HepG2 (cell line): ENCODE measurements at regions not wholly inside any gene's neighbourhood (a gene's known extent, or its start where the extent isn't known, plus 50 kb on each side); places are given as distances from the start of the nearest gene placed in this dataset.

ENCODE experiments used
- ATAC-seq: fragments of 200-7000 bp; cut with Tn5 transposase; 3 replicates; pipeline ENCODE4 v1.9.1; 2020; ENCODE audit warnings: mild to moderate bottlenecking, moderate library complexity
- BruUV-seq: library from RNA; stranded (reverse); fragments of 400-500 nt; replicated peaks from 2 replicates; lab custom pipeline; 2021; lab: Mats Ljungman, UMichigan
- CTCF ChIA-PET: fragments of 300-600 bp; formaldehyde crosslinking; extraction: SDS; loops from one replicate; lab custom pipeline; 2021; ENCODE audit warnings: low total read pairs, inconsistent platforms, low intra/inter-chr PET ratio; lab: Yijun Ruan, JAX
- POLR2A ChIA-PET: fragments of 350-600 bp; sonication (Branson Sonifier 250); formaldehyde crosslinking; loops from one replicate; lab custom pipeline; 2020; ENCODE audit warnings: antibody characterized with exemption, inconsistent platforms; lab: Yijun Ruan, JAX
- DNase-seq: peaks from one replicate; pipeline ENCODE4 v3.0.0-alpha.2; 2015; ENCODE audit warnings: low spot score
- FAIRE-seq: peaks from 3 replicates; lab custom pipeline; 2011; peaks lifted over from hg19 to GRCh38; lab: Jason Lieb, UNC
- H2AFZ ChIP-seq: one replicate; pipeline ENCODE4 v1.6.1; 2011; ENCODE audit warnings: low read length, inconsistent platforms
- H3K27ac ChIP-seq: fragments of 300-600 bp; 3 replicates; pipeline ENCODE4 v1.8.0; 2011; ENCODE audit warnings: mixed run types, mild to moderate bottlenecking, mixed read lengths, low read length, inconsistent platforms; ENCODE audit not compliant: insufficient read depth; ENCODE audit errors: extremely low read length
- H3K27me3 ChIP-seq, 2 experiments: fragments of 200-600 bp in 1 of 2; 2 replicates in 1 of 2; 3 replicates in 1 of 2; pipeline versions ENCODE4 v1.6.0 to v1.8.0; 2011; ENCODE audit warnings: low read length in 2 of 2, mild to moderate bottlenecking in 2 of 2, moderate library complexity in 2 of 2, inconsistent platforms in 1 of 2; ENCODE audit not compliant: insufficient read depth in 2 of 2, control insufficient read depth in 1 of 2
- H3K36me3 ChIP-seq, 2 experiments: fragments of 200-600 bp in 1 of 2; replicated peaks in 1 of 2; 2 replicates in 1 of 2; 3 replicates in 1 of 2; pipeline versions ENCODE4 v1.5.1 to v1.8.0; 2011; ENCODE audit warnings: low read length in 2 of 2, inconsistent platforms in 1 of 2; ENCODE audit not compliant: insufficient read depth in 2 of 2, control insufficient read depth in 1 of 2
- H3K4me1 ChIP-seq: 2 replicates; pipeline ENCODE4 v1.5.1; 2012; ENCODE audit warnings: low read length, inconsistent platforms; ENCODE audit not compliant: insufficient read depth
- H3K4me2 ChIP-seq: 2 replicates; pipeline ENCODE4 v1.6.0; 2011; ENCODE audit warnings: low read depth, low read length, inconsistent platforms
- H3K4me3 ChIP-seq, 3 experiments: fragments of 200-600 bp in 1 of 3; sonication (generic), shearing (Covaris generic) in 1 of 3; replicated peaks in 1 of 3; 2 replicates each; pipeline ENCODE4 v1.5.1; 2011 to 2016; ENCODE audit warnings: low read length in 3 of 3, inconsistent platforms in 2 of 3, low read depth in 2 of 3, mild to moderate bottlenecking in 2 of 3, control low read depth in 1 of 3, mixed read lengths in 1 of 3; ENCODE audit not compliant: insufficient read depth in 1 of 3
- H3K79me2 ChIP-seq: one replicate; pipeline ENCODE4 v1.6.1; 2011; ENCODE audit warnings: low read length, inconsistent platforms; ENCODE audit not compliant: insufficient read depth
- H3K9ac ChIP-seq: 2 replicates; pipeline ENCODE4 v1.6.0; 2011; ENCODE audit warnings: mild to moderate bottlenecking, low read depth, low read length, inconsistent platforms; ENCODE audit not compliant: insufficient read depth
- H3K9me3 ChIP-seq: 2 replicates; pipeline ENCODE4 v1.5.1; 2012; ENCODE audit warnings: mild to moderate bottlenecking, low read length
- H4K20me1 ChIP-seq: 2 replicates; pipeline ENCODE4 v1.6.0; 2011; ENCODE audit warnings: inconsistent platforms, mild to moderate bottlenecking, low read length, moderate library complexity; ENCODE audit not compliant: insufficient read depth
- BRCA1 ChIP-seq: sonication (generic); formaldehyde crosslinking; IDR thresholded peaks from 2 replicates; pipeline ENCODE4 v1.4.0; 2020; ENCODE audit warnings: missing genetic modification reagents
- HNRNPUL1 ChIP-seq: fragments of 200-400 bp; formaldehyde crosslinking; IDR thresholded peaks from 2 replicates; pipeline ENCODE4 v1.6.1; 2017; ENCODE audit warnings: low read depth, mild to moderate bottlenecking, low read length, moderate library complexity
- HOXA7 ChIP-seq: sonication (generic); formaldehyde crosslinking; IDR thresholded peaks from 2 replicates; pipeline ENCODE4 v1.8.1; 2022; ENCODE audit warnings: mild to moderate bottlenecking, missing genetic modification reagents, moderate library complexity
- MEF2D ChIP-seq: sonication (generic); formaldehyde crosslinking; IDR thresholded peaks from 2 replicates; pipeline ENCODE4 v1.5.1; 2020; ENCODE audit warnings: mild to moderate bottlenecking, missing genetic modification reagents
- RAD21 ChIP-seq: fragments of 450-650 bp; formaldehyde crosslinking; IDR thresholded peaks from 2 replicates; pipeline ENCODE4 v1.5.0; 2020; ENCODE audit warnings: mild to moderate bottlenecking
- SOX13 ChIP-seq, 3 experiments: fragments of 450-650 bp in 1 of 3; sonication (generic) in 1 of 3; formaldehyde crosslinking in 1 of 3; IDR thresholded peaks in 2 of 3; conservative IDR thresholded peaks in 1 of 3; 2 replicates each; pipeline versions ENCODE4 v1.5.0 to v1.6.1; 2016 to 2020; ENCODE audit warnings: antibody characterized with exemption in 1 of 3, mild to moderate bottlenecking in 1 of 3, missing compliant biosample characterization in 1 of 3, missing genetic modification reagents in 1 of 3, moderate library complexity in 1 of 3
- SYNCRIP ChIP-seq: fragments of 200-400 bp; formaldehyde crosslinking; IDR thresholded peaks from 2 replicates; pipeline ENCODE4 v1.6.1; 2018; ENCODE audit warnings: mild to moderate bottlenecking, low read depth, low read length; ENCODE audit not compliant: insufficient read depth
- ZFP62 ChIP-seq: sonication (generic); formaldehyde crosslinking; IDR thresholded peaks from 2 replicates; pipeline ENCODE4 v1.4.0; 2020; ENCODE audit warnings: missing genetic modification reagents
- ZFP82 ChIP-seq: sonication (generic); formaldehyde crosslinking; IDR thresholded peaks from 2 replicates; pipeline ENCODE4 v1.5.1; 2020; ENCODE audit warnings: mild to moderate bottlenecking, missing genetic modification reagents, borderline replicate concordance
- ZNF101 ChIP-seq: sonication (generic); formaldehyde crosslinking; IDR thresholded peaks from 2 replicates; pipeline ENCODE4 v1.4.0; 2020; ENCODE audit warnings: mild to moderate bottlenecking, low read depth, missing genetic modification reagents, borderline replicate concordance
- ZNF317 ChIP-seq: sonication (generic); formaldehyde crosslinking; IDR thresholded peaks from 2 replicates; pipeline ENCODE4 v1.5.0; 2020; ENCODE audit warnings: mild to moderate bottlenecking, missing genetic modification reagents
- ZNF547 ChIP-seq: sonication (generic); formaldehyde crosslinking; IDR thresholded peaks from 2 replicates; pipeline ENCODE4 v1.5.1; 2020; ENCODE audit warnings: mild to moderate bottlenecking, missing genetic modification reagents
- WGBS: methylation state at CpG from one replicate; pipeline ENCODE4 v1.1.6; 2017; ENCODE audit warnings: low lambda C conversion rate; 5-methylcytosine and 5-hydroxymethylcytosine counted together
- in situ Hi-C: cut with HindIII; loops from 2 replicates; pipeline ENCODE4 v1.10.0; 2017; ENCODE audit warnings: low pct_unique_long_range_greater_than_20kb; ENCODE audit not compliant: extremely low pct_ligation_motif_present
- intact Hi-C: fragments of 100-400 bp; cut with micrococcal nuclease; formaldehyde crosslinking; loops from one replicate; pipeline ENCODE4 v1.10.0; 2022; ENCODE audit not compliant: unreplicated experiment
- TF ChIP-seq, protein P1 (sequence below): sonication (generic); formaldehyde crosslinking; IDR thresholded peaks from 2 replicates; pipeline ENCODE4 v1.5.0; 2020; ENCODE audit warnings: mild to moderate bottlenecking, missing genetic modification reagents
- TF ChIP-seq, protein P2 (sequence below): sonication (generic); formaldehyde crosslinking; IDR thresholded peaks from 2 replicates; pipeline ENCODE4 v1.4.0; 2020; ENCODE audit warnings: missing genetic modification reagents
- TF ChIP-seq, protein P3 (sequence below): sonication (generic); formaldehyde crosslinking; IDR thresholded peaks from 2 replicates; pipeline ENCODE4 v1.4.0; 2020; ENCODE audit warnings: missing genetic modification reagents
- TF ChIP-seq, protein P4 (sequence below): fragments of 450-650 bp; IDR thresholded peaks from 2 replicates; pipeline ENCODE4 v1.6.1; 2017

DNA sequence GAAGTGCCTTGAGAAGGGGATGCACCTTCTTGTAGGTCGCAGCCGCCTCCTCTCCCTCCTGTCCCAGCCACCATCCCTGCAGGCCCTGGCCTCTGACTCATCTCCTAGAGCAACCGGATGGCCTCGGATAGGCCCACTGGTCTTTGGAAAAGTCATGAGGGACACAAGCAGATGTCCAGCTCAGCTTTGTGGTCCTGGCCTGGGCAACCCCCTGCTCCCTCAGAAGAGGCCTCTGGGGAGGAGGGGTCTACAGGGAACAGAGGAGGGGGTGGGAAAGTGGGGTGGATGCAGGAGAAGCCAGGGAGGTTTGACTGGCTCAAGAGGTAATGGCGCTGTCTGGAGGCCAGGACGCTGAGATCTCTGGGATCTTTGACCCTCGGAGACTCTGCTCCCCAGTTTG, 259.2 kb upstream of the TLE3 start:
- H3K4me2 ChIP-seq, result no peak overlapping the region
- H3K79me2 ChIP-seq, result no peaks in the 10 kb centered on the region
- DNase-seq, result no peak
- no peaks in the 10 kb centered on the region for H3K9me3 ChIP-seq
- no peaks in the 10 kb centered on the region for H4K20me1 ChIP-seq
- ChIA-PET POLR2A (no interaction called here), CTCF (no interaction called here)
- WGBS, result 48% methylated on average over 7 of the region's 7 CpGs
- no peak overlapping the region for H3K4me3 ChIP-seq
- no TSS peak for BruUV-seq
- no peaks in the 10 kb centered on the region for H3K36me3 ChIP-seq
- H3K27ac ChIP-seq, result no peak overlapping the region
- H3K27me3 ChIP-seq, result peaks cover 1 to 8% of the 10 kb centered on the region in 2 experiments; a peak in 4 of 5 replicates
- no peak overlapping the region for H2AFZ ChIP-seq
- in situ Hi-C loops (loop anchor here (10.0 kb wide), 1 partner anchor 882 kb away; no protein-coding TSS in a partner anchor), intact Hi-C loops (no loop called here)
- no peaks in the 10 kb centered on the region for H3K4me1 ChIP-seq
- ATAC-seq, result no peak
- FAIRE-seq, result no peak
- H3K9ac ChIP-seq, result no peak overlapping the region
- no peak for TF ChIP-seq ZNF317 (CRISPR knock-in tag)
- TF ChIP-seq, protein P1, sequence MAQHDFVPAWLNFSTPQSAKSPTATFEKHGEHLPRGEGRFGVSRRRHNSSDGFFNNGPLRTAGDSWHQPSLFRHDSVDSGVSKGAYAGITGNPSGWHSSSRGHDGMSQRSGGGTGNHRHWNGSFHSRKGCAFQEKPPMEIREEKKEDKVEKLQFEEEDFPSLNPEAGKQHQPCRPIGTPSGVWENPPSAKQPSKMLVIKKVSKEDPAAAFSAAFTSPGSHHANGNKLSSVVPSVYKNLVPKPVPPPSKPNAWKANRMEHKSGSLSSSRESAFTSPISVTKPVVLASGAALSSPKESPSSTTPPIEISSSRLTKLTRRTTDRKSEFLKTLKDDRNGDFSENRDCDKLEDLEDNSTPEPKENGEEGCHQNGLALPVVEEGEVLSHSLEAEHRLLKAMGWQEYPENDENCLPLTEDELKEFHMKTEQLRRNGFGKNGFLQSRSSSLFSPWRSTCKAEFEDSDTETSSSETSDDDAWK (CRISPR knock-in tag), result no peak
- TF ChIP-seq, protein P2, sequence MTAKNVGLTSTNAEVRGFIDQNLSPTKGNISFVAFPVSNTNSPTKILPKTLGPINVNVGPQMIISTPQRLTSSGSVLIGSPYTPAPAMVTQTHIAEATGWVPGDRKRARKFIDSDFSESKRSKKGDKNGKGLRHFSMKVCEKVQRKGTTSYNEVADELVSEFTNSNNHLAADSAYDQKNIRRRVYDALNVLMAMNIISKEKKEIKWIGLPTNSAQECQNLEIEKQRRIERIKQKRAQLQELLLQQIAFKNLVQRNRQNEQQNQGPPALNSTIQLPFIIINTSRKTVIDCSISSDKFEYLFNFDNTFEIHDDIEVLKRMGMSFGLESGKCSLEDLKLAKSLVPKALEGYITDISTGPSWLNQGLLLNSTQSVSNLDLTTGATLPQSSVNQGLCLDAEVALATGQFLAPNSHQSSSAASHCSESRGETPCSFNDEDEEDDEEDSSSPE, result no peak
- no peak for TF ChIP-seq SOX13 (IDR thresholded peaks at IDR 0.05)
- TF ChIP-seq SOX13 (CRISPR knock-in tag; conservative IDR thresholded peaks at IDR 0.05 in 1 of 2, IDR thresholded peaks at IDR 0.05 in 1 of 2), result no peak
- TF ChIP-seq ZNF547, result no peak
- no peak for TF ChIP-seq HOXA7 (CRISPR knock-in tag)
- no peak for TF ChIP-seq BRCA1 (CRISPR knock-in tag)
- TF ChIP-seq ZNF101, result no peak
- TF ChIP-seq SYNCRIP, result no peak
- no peak for TF ChIP-seq MEF2D (CRISPR knock-in tag)
- TF ChIP-seq HNRNPUL1, result no peak
- TF ChIP-seq, protein P3, sequence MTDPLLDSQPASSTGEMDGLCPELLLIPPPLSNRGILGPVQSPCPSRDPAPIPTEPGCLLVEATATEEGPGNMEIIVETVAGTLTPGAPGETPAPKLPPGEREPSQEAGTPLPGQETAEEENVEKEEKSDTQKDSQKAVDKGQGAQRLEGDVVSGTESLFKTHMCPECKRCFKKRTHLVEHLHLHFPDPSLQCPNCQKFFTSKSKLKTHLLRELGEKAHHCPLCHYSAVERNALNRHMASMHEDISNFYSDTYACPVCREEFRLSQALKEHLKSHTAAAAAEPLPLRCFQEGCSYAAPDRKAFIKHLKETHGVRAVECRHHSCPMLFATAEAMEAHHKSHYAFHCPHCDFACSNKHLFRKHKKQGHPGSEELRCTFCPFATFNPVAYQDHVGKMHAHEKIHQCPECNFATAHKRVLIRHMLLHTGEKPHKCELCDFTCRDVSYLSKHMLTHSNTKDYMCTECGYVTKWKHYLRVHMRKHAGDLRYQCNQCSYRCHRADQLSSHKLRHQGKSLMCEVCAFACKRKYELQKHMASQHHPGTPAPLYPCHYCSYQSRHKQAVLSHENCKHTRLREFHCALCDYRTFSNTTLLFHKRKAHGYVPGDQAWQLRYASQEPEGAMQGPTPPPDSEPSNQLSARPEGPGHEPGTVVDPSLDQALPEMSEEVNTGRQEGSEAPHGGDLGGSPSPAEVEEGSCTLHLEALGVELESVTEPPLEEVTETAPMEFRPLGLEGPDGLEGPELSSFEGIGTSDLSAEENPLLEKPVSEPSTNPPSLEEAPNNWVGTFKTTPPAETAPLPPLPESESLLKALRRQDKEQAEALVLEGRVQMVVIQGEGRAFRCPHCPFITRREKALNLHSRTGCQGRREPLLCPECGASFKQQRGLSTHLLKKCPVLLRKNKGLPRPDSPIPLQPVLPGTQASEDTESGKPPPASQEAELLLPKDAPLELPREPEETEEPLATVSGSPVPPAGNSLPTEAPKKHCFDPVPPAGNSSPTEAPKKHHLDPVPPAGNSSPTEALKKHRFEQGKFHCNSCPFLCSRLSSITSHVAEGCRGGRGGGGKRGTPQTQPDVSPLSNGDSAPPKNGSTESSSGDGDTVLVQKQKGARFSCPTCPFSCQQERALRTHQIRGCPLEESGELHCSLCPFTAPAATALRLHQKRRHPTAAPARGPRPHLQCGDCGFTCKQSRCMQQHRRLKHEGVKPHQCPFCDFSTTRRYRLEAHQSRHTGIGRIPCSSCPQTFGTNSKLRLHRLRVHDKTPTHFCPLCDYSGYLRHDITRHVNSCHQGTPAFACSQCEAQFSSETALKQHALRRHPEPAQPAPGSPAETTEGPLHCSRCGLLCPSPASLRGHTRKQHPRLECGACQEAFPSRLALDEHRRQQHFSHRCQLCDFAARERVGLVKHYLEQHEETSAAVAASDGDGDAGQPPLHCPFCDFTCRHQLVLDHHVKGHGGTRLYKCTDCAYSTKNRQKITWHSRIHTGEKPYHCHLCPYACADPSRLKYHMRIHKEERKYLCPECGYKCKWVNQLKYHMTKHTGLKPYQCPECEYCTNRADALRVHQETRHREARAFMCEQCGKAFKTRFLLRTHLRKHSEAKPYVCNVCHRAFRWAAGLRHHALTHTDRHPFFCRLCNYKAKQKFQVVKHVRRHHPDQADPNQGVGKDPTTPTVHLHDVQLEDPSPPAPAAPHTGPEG (CRISPR knock-in tag), result no peak
- TF ChIP-seq ZFP62 (CRISPR knock-in tag), result no peak
- TF ChIP-seq ZFP82, result no peak
- TF ChIP-seq, protein P4, sequence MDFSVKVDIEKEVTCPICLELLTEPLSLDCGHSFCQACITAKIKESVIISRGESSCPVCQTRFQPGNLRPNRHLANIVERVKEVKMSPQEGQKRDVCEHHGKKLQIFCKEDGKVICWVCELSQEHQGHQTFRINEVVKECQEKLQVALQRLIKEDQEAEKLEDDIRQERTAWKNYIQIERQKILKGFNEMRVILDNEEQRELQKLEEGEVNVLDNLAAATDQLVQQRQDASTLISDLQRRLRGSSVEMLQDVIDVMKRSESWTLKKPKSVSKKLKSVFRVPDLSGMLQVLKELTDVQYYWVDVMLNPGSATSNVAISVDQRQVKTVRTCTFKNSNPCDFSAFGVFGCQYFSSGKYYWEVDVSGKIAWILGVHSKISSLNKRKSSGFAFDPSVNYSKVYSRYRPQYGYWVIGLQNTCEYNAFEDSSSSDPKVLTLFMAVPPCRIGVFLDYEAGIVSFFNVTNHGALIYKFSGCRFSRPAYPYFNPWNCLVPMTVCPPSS, result no peak
- no peak for TF ChIP-seq RAD21
